ENCODE measurements at regions not wholly inside any gene's neighbourhood (a gene's known extent, or its start where the extent isn't known, plus 50 kb on each side); places are given as distances from the start of the nearest gene placed in this dataset.
"Not testable (repeated sequence)": the region's sequence is repeated elsewhere in the genome, so short reads cannot be mapped to it uniquely, and the experiment has no call there.

DNA sequence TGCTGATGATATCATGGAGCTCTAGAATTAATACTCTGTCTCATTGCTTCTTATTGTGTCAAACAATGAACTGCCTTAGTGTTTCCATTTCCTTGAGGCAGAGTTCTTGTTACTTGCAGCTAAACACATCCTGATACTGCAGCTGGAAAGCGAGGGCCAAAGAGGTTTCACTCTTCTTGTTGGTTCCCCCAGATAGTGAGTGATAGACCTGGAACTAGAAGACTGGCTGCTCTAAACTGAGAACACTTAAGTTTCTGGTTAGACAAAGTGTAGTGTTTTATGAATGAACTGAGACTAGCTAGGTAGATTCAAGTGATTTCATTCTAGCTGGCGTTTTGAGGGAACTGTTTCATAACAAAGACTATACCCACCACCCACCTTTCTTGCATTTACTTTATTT is 321.7 kb downstream of the TXNL1 start:
- no peak for DNase-seq (ENCODE audit: low spot score)

DNA sequence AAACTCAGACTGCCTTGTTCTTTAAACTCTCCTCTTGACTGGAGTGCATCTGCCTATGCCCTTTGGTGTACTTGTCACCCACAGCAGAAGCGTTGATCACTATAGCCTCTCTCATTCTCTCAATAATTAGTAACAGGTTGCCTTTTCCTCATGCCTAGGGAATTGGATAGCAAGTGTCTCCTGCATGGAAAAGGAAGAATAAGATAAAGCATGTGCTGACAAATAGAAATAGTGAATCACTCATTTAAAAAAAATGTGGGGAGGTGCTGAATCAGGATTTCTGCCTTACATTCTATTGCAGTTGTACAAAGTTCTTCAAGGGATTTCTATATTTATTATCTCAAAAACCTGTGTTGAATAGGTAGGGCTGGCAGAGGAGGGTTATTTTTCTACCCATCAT is 323.0 kb downstream of the TXNL1 start:
- no peak for DNase-seq (ENCODE audit: low spot score)

DNA sequence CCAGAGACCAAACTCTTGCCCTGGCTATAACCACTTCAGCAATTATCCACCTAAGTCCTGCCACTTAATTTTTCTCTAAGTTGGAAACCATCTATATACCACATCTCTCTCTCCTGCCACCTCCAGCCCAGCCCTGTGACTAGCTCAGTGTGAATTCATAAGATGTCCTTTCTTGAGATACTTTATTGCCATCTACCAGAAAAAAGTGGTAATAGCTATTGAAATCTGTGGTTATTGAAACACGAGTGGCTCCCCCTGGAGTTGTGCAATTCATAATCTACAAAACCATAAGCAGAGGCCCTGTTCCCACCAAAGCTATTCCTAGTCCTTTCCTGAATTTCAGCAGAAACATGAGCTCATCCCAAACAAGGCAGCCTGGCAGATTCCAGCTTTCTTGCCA is 324.0 kb downstream of the TXNL1 start:
- DNase-seq (ENCODE audit: low spot score): peak; percentile 30

DNA sequence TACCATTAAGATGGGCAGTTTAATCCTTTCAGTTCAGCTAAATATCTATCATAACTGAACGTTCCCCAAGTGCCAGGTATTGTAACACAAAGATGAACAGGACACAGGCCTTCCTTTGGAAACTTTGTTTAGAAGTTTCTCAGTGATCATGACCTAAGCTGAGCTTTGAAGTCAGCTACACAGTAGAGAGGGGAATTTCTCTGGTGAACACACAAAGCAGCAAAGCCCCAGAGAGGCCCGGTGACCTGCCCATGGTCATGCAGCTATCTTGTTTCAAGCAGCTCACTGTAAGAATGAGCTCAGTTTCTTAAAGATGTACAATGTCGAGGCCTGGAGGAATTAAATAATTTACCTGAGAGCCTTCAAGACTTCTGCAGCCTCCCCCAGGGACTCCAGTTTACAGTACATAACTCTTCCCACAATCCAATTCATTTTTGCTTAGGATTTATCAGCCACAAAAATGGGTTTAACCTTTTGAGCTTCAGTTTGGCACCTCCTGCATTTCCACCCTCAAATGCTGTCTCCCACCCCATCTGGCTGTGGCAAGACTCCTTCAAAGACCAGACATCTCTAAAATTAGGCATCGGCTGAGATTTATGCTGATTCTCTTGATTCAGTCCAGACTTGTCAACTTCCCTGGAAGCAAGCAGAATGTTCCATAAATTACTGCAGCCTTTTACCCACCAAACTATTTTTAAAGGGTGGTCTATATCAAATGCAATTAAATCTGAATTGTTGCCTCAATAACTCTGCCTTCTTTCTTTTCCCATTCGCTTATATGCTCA is 325.6 kb downstream of the TXNL1 start:
- DNase-seq (ENCODE audit: low spot score): no peak

DNA sequence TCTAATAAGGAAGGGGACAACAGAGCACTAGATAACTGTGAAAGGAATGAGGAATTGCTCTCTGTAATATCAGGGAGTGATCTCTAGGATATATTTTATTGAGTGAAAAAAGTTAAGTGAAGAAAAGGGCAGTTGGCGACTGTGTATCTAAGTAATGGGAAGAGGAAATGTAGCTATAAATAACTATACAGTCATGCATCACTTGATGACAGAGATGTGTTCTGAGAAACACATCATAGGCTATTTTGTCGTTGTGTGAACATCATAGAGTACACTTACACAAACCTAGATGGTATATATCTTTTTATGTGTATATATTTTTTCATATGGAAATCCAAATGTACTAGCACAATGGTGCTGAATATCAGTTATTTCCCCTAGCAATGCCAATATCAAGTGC is 329.3 kb downstream of the TXNL1 start:
- DNase-seq (ENCODE audit: low spot score): no peak

DNA sequence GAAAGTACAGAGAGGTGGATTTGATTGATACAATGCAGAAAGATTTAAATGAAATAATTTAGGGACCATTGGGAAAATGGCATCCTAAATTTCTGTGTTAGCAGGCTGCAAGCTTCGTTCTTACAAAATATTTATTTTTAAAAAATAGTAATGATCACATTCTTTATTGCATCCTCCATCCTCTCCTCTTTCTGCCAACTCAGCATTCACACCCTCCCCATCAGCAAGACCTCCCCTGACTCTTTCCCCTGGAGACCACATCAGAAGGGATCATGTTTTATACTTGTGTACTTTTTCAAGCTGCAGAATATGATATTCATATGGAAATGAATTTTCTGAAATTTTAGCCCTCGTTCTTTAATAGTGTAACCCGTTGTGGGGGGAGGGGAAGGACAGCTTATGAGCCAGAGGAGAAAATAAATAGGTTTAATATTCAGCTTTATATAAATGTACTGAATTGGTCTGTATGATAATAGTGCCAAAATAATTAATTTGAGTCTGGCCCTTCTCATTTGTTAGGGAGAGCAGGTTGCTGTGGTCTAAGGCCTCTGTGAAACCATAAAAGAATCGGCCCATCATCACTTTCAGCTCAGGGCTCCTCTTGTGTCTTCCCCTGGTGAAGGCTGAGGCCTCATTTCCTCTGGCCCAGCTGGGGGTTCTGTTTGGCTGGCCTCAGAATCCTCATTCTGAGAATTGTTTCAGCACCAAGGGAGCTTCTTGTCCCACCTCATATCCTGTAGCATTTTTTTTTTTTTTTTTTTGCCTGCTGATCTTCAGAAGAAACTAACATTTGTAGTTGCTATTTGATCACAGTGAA is 330.8 kb downstream of the TXNL1 start:
- no peak for DNase-seq (ENCODE audit: low spot score)

DNA sequence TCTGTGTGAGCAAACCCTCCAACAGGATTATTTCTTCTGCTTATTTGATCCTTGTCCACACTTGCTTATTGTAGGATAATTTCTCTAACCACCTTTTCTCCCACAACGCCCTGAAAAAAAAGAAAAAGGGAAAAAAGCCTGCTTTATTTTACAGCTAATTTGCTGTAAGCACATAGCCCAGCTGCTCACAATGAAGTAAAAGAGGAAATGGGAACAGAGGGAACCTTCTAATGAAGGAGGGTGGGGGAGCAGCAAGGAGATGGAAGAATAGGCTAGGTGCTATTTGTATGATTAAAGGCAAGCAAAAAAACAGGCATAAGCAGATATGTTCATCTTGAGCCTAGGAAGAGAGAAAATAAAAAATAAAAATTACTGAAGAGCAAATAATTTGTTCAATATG is 331.6 kb downstream of the TXNL1 start:
- DNase-seq (ENCODE audit: low spot score): no peak

DNA sequence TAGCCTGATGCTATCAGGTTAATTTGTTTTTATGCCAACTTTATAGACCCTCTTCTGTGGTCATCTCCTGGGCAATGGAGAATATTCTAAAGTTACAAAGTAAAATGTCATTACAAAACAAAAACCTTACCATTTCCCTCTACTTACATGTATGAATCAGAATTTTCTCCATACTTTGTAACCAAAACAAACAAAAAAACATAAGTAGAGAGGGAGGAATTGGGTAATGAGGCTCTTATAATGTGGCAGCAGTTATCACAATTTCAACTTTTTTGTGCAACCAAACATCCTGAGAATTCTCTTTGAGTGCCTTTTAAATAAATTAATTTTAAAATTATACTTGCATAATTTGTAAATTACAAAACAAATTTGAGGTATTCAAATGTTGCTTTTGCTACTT is 332.8 kb downstream of the TXNL1 start:
- DNase-seq (ENCODE audit: low spot score): no peak

DNA sequence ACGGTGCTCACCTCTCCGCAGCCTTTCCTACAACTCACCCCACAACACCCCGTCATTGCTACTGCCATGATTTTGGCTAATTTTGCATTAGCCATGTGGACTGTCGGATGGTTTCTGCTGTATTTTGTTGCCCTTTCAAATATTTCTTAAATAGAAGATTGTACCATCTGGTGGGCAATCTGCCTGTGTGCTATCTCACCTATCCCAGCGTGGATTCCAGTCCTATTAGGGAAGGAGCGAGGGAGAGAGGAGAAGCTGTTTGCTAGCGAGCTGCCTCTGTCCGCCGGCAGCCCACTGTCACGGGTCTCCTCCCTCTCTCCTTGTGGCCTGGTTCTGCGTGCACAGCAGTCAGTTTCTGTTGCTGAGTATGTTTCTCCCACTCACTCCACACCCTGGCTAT is 336.2 kb downstream of the TXNL1 start:
- no peak for DNase-seq (ENCODE audit: low spot score)

DNA sequence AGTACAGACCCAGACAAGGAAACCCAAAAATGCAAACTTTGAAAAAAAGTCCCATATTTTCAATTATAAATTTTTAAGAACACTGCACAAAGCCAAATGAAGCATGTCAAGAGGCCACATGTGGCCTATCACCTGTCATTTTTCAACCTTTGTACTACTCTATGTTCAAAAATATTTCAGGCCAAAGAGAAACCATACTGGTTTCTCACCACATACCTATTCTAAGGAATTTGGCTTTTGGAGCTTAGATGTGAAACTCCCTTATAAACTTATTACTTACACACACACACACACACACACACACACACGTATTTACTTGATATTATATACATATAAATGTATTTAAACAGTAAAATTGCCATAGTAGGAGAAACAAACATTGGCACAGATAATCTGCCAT is 338.7 kb downstream of the TXNL1 start:
- DNase-seq (ENCODE audit: low spot score): no peak

DNA sequence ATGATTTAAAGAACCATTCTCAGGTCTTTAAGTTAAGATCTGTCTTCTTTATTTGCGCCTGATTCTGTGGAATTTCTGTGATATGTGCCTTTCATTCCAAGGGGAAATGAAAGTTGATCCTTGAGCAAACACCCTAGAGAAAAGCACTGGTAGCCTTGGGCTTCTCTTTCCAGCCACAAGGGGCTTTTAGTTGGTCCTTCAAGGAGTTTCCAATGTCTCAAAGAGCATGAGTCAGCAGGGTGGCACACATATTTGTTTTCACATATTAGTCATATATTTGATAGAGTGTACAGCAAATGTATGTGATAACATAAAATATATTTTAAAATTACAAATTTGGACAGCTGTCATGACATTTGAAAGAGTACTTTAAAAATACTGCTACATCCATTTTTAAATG is 339.5 kb downstream of the TXNL1 start:
- DNase-seq (ENCODE audit: low spot score): peak; percentile 14

DNA sequence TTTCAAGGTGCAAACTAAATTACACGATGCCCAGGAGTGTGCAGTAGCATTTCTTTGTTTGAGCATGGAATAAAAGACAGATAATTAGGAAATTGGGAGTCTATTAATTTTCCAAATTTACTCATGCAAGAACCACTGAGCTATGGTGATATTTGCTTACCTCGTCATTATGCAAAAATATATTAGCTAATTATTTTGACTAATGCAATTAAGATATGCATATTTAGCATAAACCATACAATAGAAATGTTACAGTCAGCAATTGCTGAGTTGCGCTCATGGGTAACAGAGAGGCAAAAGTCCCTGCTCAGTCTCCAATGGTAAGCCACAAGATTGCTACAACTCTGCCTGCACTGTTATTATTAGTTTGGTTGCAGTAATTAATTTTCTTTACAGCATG is 342.0 kb downstream of the TXNL1 start:
- DNase-seq (ENCODE audit: low spot score): no peak

DNA sequence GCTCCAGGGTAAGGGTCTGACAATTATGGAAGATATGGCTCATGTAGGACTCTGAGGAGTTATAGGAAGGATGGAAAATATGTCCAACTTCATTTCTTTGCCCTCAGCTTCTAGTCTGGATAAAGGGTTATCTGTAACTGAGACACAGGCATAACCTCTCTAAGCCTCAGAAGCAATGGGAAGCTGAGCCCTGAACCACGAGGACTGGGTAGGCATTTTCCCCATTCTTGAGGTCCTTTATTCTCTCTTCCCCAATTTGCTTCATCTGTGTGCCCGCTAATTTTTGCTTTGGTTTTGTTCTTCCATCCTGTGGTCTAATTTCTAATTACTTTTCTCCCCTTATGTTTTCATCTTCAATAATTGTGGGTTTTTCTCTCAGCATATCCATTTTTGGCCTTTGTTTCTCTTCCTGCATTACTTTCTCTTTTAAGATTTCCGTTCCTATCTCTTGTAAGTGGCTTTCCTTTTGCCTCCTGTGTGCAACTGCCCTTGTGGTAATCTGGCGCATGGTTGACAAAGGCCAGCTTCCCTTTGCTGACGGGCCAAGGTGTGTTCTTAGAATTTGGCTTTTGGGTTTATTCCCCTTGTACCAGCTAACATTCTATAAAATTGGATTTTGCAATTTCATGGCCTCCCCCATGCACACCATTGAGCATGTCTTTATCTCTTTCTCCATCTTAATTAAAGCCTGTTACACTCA is 343.8 kb downstream of the TXNL1 start:
- no peak for DNase-seq (ENCODE audit: low spot score)

DNA sequence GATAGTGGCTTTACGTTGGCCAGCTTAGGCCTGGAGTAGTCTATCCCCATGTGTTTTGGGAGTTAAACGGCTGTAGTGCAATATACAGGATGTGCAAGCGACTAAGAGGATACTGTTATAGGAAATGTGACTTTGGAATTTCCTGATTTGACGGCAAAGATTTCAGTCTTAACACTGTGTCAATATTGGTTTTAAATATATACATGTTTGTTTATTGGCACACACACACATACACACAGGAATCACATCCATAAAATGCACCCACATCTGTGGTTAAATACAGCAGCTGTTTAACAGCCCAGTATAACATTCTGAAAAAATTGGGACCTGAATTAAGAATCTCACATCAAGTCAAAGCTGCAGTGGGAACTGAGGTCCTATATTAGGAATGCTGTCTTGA is 347.1 kb downstream of the TXNL1 start:
- no peak for DNase-seq (ENCODE audit: low spot score)

DNA sequence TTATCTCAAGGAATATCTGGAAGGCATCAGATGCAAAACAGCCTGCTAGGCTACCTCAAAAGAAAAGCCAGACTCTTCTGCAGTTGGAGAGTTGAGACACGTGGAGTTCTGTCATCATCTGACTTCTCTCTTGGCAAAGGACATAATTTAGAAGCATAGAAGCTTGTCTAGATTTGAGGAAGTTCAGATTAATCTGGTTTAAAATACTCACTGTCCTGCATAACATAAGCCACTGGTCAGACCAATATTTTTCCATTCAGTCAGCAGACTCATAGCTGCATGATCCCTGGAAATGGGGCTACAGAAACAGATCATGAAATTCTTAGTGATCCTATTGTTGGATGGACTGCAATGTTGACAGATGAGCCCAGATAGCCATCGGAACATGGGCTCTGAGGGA is 349.0 kb downstream of the TXNL1 start:
- no peak for DNase-seq (ENCODE audit: low spot score)

DNA sequence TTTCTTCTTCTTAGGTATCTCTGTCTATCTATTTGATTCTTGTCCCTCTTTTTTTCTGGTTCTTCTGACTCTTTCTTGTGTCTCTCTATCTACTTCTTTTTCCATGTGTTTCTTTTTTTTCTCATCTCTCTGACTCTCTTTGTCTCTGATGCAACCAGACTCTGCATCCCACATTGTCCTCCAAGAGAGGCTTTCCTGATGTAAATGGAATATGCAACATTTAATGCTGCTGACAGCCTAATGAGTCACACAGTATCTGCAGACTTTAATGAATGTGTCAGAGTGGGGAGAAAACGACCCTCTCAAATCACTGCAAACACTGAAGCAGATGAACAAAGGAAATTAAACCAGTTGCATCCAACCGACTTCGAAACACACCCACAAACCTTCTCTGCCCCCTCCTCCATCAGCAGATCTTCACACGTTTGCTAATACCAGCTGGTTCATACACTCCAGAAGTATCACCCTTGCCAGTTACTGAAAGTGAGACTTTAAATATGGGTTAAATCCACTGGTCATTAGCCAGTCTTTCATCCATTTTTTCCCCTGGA is 351.5 kb downstream of the TXNL1 start:
- no peak for DNase-seq (ENCODE audit: low spot score)

DNA sequence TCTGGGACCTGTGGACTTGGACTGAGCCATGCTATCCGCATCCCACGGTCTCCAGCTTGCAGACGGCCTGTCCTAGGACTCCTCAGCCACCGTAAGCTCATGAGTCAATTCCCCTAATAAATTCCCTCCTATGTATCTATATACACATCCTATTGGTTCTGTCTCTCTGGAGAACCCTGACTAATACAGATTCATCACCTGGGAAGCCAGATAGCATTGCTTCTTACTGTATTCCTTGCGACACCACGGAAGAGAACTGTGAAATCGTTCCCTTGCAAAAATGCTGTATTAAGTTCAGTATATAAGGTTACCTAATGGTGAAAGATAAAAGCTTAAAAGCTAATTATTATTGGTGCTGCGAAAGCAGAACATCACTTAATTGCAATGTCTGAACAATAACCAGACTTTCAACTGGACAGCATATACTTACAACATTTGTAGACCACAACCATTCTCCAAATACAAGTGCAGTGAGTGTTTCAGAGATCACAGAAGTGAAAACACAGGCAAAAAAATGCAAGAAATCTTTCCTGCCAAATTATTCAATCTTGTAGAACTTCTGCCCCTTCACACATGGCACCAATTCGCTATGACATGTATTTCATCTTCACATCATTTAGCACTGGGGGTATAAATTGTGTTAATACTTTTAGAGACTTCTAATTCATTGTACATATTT is 352.9 kb downstream of the TXNL1 start:
- DNase-seq (ENCODE audit: low spot score): no peak

DNA sequence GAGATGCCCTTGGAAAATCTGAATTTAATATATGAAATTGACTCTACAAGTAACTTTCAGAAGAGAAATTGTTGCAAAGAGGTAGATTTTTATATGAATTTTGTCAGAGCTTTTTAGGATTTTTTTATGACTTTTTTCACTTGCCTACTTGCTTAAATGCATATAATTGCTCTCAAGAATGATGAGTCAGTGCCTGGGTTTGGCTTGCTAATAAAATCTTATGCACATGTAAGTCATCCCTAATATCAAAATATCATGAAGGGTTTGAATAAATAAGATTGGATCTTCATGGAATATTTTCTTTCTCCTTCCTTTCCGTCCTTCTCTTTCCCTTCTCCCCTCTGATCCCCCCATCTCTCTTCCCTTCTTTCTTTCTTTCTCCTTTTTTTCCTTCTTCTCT is 354.1 kb downstream of the TXNL1 start:
- DNase-seq (ENCODE audit: low spot score): no peak

DNA sequence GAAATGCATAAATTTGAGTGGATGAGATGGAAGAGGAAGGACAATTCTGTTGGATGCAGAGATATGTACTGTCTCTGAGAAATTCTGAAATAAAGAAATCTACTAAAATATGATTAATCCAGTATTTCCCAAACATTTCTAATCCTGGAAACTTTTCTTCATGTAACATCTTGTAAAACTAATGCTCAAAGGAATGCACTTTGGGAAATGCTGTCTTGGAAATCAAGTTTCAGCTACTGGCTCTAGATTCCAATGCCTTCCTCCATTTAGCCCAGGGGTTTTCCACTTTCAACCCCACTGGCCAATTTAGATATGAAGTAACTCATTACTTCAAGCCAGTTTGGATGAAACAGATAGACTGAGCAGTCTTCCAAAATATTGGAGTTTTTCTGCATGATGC is 355.1 kb downstream of the TXNL1 start:
- DNase-seq (ENCODE audit: low spot score): no peak

DNA sequence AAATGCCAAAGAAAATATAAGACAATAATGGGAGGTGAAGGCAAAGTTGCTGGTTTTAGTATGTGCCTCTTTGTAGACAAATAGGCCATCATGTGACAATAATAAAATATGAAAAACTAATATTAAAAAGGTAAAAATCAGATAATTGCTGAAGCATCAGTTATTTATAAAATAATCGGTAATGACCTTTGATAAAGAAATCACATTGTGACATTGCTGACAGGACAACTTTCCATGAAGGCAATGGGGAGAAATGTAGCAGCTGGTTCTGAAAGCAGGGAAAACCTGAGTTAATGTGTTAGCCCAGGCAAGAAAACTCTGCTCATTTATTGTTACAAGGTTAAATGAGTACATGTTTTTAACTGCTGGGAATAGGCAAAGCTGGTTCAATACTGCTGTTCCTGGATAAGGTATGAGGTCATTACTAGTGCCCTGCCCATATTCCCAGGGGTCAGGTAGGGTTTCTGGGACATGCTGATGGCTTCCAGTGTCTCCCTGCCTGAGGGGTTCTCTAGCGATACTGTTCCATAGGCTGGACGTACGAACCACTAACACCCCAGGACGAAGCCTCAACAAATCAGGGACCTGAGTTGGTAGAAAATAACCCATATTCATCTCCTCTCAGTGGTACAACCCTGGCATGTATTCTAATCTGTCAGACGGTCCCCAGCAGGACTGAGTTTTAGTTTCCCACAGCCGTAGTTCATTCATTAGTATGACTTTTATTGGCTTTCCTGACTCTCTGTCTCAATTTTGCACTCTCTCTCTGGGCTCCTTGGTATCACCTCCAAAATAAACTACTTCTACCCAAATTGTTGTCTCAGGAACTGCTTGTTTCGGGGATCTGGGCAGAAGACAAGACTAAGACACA is 355.9 kb downstream of the TXNL1 start:
- DNase-seq (ENCODE audit: low spot score): no peak

DNA sequence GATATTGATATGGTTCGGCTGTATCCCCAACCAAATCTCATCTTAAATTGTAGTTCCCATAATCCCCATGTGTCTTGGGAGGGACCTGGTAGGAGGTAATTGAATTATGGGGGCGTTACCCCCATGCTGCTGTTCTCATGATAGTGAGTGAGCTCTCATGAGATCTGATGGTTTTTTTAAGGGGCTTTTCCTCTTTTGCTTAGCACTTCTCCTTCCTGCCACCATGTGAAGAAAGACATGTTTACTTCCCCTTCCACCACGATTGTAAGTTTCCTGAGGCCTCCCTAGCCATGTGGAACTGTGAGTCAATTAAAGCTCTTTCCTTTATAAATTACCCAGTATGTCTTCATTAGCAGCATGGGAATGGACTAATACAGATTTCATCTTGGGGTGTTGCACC is 358.6 kb downstream of the TXNL1 start:
- not testable (repeated sequence) for DNase-seq (ENCODE audit: low spot score)
